Right lung (tissue), 2 donors: ENCODE measurements at regions not wholly inside any gene's neighbourhood (a gene's known extent, or its start where the extent isn't known, plus 50 kb on each side); places are given as distances from the start of the nearest gene placed in this dataset.
"Not testable (repeated sequence)": the region's sequence is repeated elsewhere in the genome, so short reads cannot be mapped to it uniquely, and the experiment has no call there.

Experiments
- DNase-seq, 2 donors: peaks; one replicate each; pipeline ENCODE4 v3.0.0-alpha.2; 2013

DNA sequence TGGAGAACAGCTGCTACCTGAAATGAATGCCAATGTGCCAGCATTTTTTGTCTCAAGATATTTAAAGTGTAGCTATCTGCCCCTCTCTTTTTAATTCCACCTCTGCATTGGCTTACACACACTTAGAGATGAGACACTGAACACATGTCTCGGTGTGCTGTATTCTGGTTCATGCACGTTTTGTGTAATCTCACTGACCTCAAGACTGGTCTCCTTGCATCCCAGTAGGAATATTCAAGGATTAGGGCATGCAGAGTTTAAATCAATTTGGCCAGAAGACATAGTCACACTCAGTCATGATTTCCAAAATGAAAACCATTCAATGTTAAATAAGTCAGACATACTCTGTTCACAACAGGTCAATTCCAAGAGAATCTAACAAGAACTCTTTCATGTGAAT is 561.8 kb upstream of the TUSC1 start:
- DNase-seq: no peak

GRCh38 chr9:26237256-26237655 is 559.0 kb upstream of the TUSC1 start:
- DNase-seq: no peak

DNA sequence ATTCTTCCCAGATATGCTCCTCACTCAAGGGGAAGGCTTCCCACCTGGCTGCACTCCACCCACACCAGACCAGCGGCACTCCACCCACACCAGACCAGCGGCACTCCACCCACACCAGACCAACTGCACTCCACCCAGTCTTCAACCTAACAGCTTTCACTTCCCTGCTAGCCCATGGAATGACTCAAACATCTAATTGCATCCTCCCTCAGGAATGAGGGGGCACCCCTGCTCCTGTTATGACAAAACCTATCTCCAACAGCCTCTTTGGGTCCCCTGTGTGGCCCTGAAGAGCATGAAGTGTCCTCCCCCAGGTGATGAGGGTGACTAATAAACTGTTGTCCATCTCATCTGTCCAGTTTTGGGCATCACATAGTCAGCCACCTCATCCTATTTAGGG is 556.6 kb upstream of the TUSC1 start:
- no peak for DNase-seq

DNA sequence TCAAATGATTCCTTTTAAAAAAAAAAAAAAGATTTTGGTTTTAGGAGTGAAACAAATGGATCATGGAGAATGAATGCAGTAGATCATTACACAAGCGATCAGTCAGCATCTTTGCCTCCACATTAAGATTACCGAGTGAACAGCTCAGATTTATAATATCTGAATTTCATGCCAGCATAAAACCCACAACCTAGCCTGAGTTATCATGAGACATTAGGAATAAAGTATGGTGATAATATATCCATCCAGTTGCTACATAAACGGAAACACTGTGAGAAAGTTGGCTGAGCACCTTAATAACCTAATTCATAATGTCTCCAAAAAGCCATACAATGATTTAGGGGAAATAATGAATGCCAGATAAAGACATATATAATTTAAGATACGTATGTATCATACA is 553.1 kb upstream of the TUSC1 start:
- no peak for DNase-seq

DNA sequence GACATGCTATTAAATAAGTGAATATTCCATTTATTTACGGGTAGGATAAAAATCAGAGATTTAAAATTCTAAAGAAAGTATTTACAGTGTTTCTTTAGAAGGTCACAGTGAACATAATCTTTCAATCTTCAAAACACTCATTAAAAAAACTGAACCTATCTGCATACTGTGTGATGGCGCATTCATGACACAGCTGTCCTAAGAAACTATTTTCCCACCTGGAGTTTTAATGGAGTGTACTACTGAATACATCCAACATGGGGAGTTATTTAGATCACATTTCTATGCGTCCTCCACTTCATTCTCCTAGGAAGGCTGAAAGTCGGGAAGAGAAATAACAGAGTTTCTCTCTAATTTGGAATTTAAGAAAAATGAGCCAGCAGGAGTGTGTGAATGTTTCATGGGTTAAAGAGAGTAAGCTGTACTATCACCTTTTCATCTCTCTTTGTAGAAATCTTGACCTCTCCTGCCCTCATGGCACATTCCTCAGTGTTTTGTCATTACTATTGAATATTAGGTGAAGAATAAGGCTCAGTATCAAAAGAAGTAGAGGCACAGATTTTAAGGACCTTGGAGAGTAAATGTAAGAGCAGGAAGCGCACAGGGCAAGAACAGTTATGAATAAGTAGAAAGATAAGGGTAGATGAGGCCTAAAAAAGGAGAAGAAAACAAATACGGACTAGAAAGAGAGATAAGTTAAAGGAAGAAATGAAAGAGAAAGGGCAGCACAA is 551.2 kb upstream of the TUSC1 start:
- DNase-seq: no peak

- no peak for DNase-seq
Observed at GRCh38 chr9:26228273-26228672, 550.0 kb upstream of the TUSC1 start.

DNA sequence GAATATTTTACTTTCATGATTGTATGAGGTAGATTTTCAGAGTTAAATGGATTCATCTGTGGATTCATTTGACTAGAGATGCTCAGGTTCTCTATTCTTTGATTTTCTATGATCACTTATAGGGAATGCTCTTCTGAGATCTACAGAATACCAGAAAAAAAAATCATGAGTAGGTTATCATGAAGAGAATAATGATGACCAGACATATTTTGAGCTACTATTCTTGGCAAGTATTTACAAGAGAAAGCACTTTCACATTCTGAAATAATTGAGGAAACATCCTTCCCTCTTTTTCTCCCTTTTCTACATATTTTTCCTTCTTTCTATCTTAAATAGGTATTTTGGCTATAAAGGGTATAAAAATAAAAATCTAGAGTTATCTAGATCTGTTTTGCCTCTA is 543.0 kb upstream of the TUSC1 start:
- DNase-seq: no peak

- DNase-seq: no peak
Observed at GRCh38 chr9:26220367-26220766, 542.1 kb upstream of the TUSC1 start.

- DNase-seq: no peak
Observed at GRCh38 chr9:26219961-26220360, 541.7 kb upstream of the TUSC1 start.

- no peak for DNase-seq
Observed at GRCh38 chr9:26216702-26217101, 538.5 kb upstream of the TUSC1 start.

DNA sequence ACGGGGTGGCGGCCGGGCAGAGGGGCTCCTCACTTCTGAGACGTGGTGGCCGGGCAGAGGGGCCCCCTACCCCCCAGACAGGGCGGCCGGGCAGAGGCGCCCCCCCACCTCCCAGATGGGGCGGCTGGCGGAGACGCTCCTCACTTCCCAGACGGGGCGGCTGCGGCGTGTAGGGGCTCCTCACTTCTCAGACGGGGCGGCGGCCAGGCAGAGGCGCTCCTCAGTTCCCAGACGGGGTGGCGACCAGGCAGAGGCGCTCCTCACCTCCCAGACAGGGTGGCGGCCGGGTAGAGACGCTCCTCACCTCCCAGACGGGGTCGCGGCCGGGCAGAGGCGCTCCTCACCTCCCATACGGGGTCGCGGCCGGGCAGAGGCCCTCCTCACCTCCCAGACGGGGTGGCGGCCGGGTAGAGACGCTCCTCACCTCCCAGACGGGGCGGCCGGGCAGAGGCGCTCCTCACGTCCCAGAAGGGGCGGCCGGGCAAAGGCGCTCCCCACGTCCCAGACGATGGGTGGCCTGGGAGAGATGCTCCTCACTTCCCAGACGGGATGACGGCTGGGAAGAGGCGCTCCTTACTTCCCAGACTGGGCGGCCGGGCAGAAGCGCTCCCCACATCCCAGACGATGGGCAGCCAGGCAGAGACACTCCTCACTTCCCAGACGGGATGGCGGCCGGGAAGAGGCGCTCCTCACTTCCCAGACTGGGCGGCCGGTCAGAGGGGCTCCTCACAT is 536.6 kb upstream of the TUSC1 start:
- not testable (repeated sequence) for DNase-seq

GRCh38 chr9:26210338-26210851 is 532.2 kb upstream of the TUSC1 start:
- DNase-seq: no peak

- DNase-seq: no peak
Observed at GRCh38 chr9:26205261-26205660, 527.0 kb upstream of the TUSC1 start.

GRCh38 chr9:26193237-26193636 is 515.0 kb upstream of the TUSC1 start:
- no peak for DNase-seq

GRCh38 chr9:26191711-26192110 is 513.5 kb upstream of the TUSC1 start:
- DNase-seq: no peak

GRCh38 chr9:26181836-26182235 is 503.6 kb upstream of the TUSC1 start:
- DNase-seq: no peak

DNA sequence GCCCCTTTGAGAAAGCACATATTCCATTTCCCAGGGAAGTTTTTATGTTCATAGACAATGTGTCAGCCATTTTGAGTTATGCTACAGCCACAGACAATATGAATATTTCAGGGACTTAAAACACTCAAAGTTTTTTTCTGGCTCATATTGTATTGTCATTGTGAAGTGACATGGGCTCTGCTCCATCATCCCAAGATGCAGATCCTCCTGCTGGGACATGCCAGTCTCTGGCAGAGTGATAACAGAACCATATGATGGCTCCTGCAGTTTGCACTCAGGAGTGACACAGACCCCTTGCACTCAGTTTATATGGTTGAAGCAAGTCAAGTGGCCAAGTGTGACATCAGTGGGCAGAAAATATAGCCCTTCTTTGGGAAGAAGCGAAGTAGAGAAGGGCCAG is 498.4 kb upstream of the TUSC1 start:
- no peak for DNase-seq

DNA sequence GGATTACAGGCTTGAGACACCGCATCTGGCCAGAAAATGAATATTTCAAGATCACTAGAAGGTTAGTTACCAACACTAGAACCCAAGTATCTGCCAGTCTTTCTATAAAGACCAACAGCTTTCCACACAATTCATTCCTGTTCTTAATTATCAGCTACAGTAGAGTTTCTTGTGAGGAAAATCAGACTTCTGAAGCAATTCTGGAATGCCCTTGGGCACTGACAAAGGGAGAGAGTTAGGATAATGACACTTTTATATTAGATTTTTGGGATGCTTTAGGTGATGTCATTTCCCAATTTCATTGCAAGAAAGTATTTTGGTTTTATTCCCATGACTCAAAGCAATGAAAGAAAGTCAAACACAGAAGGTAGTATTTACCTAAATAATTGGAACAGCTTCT is 497.0 kb upstream of the TUSC1 start:
- no peak for DNase-seq

GRCh38 chr9:26172301-26172700 is 494.1 kb upstream of the TUSC1 start:
- no peak for DNase-seq

GRCh38 chr9:26171691-26172090 is 493.4 kb upstream of the TUSC1 start:
- no peak for DNase-seq

DNA sequence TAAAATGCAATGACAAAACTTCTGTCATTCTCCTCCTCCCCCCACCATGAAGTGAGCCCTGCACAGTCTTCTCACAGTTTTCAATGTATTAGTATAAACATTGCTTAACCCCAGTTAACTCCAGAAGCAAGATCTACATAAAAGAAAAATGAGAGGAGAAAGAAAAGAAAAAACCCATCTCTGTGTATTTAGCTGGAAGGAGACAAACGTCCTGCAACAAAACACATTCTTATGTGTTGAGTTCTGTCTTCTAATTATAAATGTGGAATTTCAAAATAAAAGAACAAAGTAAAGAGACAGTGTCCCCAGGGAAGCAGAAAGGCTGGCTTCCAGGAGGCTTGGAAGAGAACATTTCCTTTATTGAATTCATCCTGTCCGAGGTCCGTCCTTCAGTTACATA is 491.9 kb upstream of the TUSC1 start:
- DNase-seq: no peak

DNA sequence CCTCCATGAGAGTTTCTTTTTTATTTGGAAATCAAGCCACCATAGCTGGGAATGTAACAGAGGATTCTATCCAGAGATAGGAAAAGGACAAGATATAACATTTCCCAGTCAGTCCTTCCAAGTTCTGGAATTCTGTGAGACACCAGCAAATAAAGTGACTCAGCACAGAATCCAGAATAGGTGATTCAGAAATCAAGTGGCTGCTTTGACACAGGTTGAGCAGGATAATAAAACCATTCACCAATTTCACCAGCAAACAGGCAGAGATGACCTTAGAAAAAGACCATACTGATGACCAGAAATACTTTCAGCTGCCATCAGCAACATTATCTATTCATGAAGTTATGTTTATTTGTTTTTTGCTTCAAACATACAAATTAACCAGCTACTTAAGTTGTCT is 491.5 kb upstream of the TUSC1 start:
- DNase-seq: no peak

GRCh38 chr9:26166537-26166936 is 488.3 kb upstream of the TUSC1 start:
- DNase-seq: no peak

DNA sequence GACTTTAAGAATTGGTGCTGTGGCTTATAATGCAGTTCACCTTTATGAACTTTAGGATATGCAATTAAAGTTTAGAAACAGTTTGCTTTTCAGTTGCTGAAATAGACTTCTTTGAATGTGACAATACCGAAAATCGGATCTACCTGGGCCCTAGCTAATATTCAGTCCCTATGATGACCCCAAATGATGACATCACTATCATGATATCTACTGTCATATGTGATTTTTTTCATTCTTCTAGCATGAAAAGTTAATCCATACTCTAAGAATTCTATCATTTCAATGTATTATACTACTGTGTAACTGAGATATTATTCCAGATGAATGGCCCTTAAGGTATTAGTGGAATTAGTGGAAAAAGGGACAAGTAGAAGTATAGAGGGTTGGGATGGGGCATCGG is 487.2 kb upstream of the TUSC1 start:
- no peak for DNase-seq
